H1 (cell line): ENCODE measurements at regions not wholly inside any gene's neighbourhood (a gene's known extent, or its start where the extent isn't known, plus 50 kb on each side); places are given as distances from the start of the nearest gene placed in this dataset.

Experiments
- CTBP2 ChIP-seq: IDR thresholded peaks from 2 replicates; pipeline ENCODE4 v1.7.0; 2011; ENCODE audit warnings: borderline replicate concordance, mild to moderate bottlenecking, moderate library complexity, mixed read lengths, low read length; ENCODE audit not compliant: insufficient read depth, insufficient read length
- NANOG ChIP-seq: IDR thresholded peaks from 2 replicates; pipeline ENCODE4 v1.6.1; 2011; ENCODE audit warnings: low read length, low read depth, mild to moderate bottlenecking, inconsistent platforms; ENCODE audit not compliant: insufficient read depth, poor library complexity, severe bottlenecking
- NRF1 ChIP-seq: IDR thresholded peaks from 2 replicates; pipeline ENCODE4 v1.6.1; 2011; ENCODE audit warnings: mild to moderate bottlenecking, low read depth, low read length, improper control_type of control experiment
- POU5F1 ChIP-seq: IDR thresholded peaks from 2 replicates; pipeline ENCODE4 v1.6.1; 2011; ENCODE audit warnings: low read depth, mild to moderate bottlenecking, low read length, moderate library complexity
- RFX5 ChIP-seq: IDR thresholded peaks from 2 replicates; pipeline ENCODE4 v1.6.1; 2011; ENCODE audit warnings: low read depth, low read length, improper control_type of control experiment, borderline replicate concordance
- TF ChIP-seq, protein P1 (sequence below): fragments of 300-600 bp; sonication (generic); IDR thresholded peaks from 2 replicates; pipeline ENCODE4 v1.7.1; 2012; ENCODE audit warnings: low read length, moderate library complexity, mild to moderate bottlenecking, inconsistent platforms; ENCODE audit not compliant: insufficient replicate concordance

DNA sequence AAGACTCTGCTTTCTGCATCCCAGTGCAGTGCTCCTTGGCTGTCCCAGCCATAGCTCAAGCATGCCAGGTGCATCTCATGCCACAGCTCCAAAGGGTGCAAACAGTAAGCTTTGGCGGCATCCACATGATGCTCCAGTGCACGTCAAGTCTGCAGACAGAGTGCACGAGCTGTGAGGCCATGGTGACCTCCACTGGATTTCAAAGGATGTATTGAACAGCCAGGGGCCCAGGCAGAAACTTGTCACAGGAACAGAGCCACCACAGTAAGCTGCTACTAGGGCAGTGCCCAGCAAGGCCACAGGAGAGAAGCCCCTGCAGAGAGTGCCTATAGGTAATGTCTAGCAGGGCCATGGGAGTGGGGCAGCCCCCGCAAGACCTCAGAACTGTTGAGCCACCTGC lies 206.8 kb upstream of the DDI1 start (continued):
- TF ChIP-seq, protein P1, sequence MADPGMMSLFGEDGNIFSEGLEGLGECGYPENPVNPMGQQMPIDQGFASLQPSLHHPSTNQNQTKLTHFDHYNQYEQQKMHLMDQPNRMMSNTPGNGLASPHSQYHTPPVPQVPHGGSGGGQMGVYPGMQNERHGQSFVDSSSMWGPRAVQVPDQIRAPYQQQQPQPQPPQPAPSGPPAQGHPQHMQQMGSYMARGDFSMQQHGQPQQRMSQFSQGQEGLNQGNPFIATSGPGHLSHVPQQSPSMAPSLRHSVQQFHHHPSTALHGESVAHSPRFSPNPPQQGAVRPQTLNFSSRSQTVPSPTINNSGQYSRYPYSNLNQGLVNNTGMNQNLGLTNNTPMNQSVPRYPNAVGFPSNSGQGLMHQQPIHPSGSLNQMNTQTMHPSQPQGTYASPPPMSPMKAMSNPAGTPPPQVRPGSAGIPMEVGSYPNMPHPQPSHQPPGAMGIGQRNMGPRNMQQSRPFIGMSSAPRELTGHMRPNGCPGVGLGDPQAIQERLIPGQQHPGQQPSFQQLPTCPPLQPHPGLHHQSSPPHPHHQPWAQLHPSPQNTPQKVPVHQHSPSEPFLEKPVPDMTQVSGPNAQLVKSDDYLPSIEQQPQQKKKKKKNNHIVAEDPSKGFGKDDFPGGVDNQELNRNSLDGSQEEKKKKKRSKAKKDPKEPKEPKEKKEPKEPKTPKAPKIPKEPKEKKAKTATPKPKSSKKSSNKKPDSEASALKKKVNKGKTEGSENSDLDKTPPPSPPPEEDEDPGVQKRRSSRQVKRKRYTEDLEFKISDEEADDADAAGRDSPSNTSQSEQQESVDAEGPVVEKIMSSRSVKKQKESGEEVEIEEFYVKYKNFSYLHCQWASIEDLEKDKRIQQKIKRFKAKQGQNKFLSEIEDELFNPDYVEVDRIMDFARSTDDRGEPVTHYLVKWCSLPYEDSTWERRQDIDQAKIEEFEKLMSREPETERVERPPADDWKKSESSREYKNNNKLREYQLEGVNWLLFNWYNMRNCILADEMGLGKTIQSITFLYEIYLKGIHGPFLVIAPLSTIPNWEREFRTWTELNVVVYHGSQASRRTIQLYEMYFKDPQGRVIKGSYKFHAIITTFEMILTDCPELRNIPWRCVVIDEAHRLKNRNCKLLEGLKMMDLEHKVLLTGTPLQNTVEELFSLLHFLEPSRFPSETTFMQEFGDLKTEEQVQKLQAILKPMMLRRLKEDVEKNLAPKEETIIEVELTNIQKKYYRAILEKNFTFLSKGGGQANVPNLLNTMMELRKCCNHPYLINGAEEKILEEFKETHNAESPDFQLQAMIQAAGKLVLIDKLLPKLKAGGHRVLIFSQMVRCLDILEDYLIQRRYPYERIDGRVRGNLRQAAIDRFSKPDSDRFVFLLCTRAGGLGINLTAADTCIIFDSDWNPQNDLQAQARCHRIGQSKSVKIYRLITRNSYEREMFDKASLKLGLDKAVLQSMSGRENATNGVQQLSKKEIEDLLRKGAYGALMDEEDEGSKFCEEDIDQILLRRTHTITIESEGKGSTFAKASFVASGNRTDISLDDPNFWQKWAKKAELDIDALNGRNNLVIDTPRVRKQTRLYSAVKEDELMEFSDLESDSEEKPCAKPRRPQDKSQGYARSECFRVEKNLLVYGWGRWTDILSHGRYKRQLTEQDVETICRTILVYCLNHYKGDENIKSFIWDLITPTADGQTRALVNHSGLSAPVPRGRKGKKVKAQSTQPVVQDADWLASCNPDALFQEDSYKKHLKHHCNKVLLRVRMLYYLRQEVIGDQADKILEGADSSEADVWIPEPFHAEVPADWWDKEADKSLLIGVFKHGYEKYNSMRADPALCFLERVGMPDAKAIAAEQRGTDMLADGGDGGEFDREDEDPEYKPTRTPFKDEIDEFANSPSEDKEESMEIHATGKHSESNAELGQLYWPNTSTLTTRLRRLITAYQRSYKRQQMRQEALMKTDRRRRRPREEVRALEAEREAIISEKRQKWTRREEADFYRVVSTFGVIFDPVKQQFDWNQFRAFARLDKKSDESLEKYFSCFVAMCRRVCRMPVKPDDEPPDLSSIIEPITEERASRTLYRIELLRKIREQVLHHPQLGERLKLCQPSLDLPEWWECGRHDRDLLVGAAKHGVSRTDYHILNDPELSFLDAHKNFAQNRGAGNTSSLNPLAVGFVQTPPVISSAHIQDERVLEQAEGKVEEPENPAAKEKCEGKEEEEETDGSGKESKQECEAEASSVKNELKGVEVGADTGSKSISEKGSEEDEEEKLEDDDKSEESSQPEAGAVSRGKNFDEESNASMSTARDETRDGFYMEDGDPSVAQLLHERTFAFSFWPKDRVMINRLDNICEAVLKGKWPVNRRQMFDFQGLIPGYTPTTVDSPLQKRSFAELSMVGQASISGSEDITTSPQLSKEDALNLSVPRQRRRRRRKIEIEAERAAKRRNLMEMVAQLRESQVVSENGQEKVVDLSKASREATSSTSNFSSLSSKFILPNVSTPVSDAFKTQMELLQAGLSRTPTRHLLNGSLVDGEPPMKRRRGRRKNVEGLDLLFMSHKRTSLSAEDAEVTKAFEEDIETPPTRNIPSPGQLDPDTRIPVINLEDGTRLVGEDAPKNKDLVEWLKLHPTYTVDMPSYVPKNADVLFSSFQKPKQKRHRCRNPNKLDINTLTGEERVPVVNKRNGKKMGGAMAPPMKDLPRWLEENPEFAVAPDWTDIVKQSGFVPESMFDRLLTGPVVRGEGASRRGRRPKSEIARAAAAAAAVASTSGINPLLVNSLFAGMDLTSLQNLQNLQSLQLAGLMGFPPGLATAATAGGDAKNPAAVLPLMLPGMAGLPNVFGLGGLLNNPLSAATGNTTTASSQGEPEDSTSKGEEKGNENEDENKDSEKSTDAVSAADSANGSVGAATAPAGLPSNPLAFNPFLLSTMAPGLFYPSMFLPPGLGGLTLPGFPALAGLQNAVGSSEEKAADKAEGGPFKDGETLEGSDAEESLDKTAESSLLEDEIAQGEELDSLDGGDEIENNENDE: no peak
- TF ChIP-seq CTBP2 (no peak), RFX5 (no peak), NANOG (no peak), NRF1 (no peak), POU5F1 (no peak)
